ENCODE measurements at regions not wholly inside any gene's neighbourhood (a gene's known extent, or its start where the extent isn't known, plus 50 kb on each side); places are given as distances from the start of the nearest gene placed in this dataset.
A peak's percentile ranks its signal among the peaks of the same experiment; 100 is the strongest.

GRCh38 chr5:115460472-115460871 lies 84.1 kb downstream of the FEM1C start:
- TF ChIP-seq CTCF (IDR thresholded peaks at IDR 0.05; ENCODE audit: insufficient read depth, low read depth, low read length, missing control alignments), result no peak
- DNase-seq (ENCODE audit: low read depth), result peak; percentile 90
- H3K4me3 ChIP-seq (ENCODE audit: low read length), result no peak overlapping the region

- no peak for TF ChIP-seq CTCF (IDR thresholded peaks at IDR 0.05; ENCODE audit: insufficient read depth, low read depth, low read length, missing control alignments)
- DNase-seq (ENCODE audit: low read depth), result no peak
- no peak overlapping the region for H3K4me3 ChIP-seq (ENCODE audit: low read length)
Measured at GRCh38 chr5:115459855-115460341, 84.7 kb downstream of the FEM1C start.

- no peak for DNase-seq (ENCODE audit: low read depth)
- no peak for TF ChIP-seq CTCF (IDR thresholded peaks at IDR 0.05; ENCODE audit: insufficient read depth, low read depth, low read length, missing control alignments)
- no peak overlapping the region for H3K4me3 ChIP-seq (ENCODE audit: low read length)
Measured at GRCh38 chr5:115458416-115458815, 86.2 kb downstream of the FEM1C start.

GRCh38 chr5:115458003-115458409 lies 86.6 kb downstream of the FEM1C start:
- no peak for DNase-seq (ENCODE audit: low read depth)
- no peak for TF ChIP-seq CTCF (IDR thresholded peaks at IDR 0.05; ENCODE audit: insufficient read depth, low read depth, low read length, missing control alignments)

GRCh38 chr5:115457571-115457970 lies 87.0 kb downstream of the FEM1C start:
- TF ChIP-seq CTCF (IDR thresholded peaks at IDR 0.05; ENCODE audit: insufficient read depth, low read depth, low read length, missing control alignments), result no peak
- DNase-seq (ENCODE audit: low read depth), result no peak
- no peak overlapping the region for H3K4me3 ChIP-seq (ENCODE audit: low read length)

More at GRCh38 chr5:115458003-115458409, 86.6 kb downstream of the FEM1C start:
- H3K4me3 ChIP-seq (ENCODE audit: low read length), result no peak overlapping the region

- no peak for DNase-seq (ENCODE audit: low read depth)
- H3K4me3 ChIP-seq (ENCODE audit: low read length), result no peak overlapping the region
- TF ChIP-seq CTCF (IDR thresholded peaks at IDR 0.05; ENCODE audit: insufficient read depth, low read depth, low read length, missing control alignments), result no peak
Measured at GRCh38 chr5:115456539-115457040, 88.0 kb downstream of the FEM1C start.

- no peak for DNase-seq (ENCODE audit: low read depth)
- no peak for TF ChIP-seq CTCF (IDR thresholded peaks at IDR 0.05; ENCODE audit: insufficient read depth, low read depth, low read length, missing control alignments)
- H3K4me3 ChIP-seq (ENCODE audit: low read length), result no peak overlapping the region
Measured at GRCh38 chr5:115456056-115456455, 88.5 kb downstream of the FEM1C start.

Data from epithelial cell of esophagus (primary cell).